GM21528 (cell line): ENCODE measurements at regions not wholly inside any gene's neighbourhood (a gene's known extent, or its start where the extent isn't known, plus 50 kb on each side); places are given as distances from the start of the nearest gene placed in this dataset.
"Not testable (repeated sequence)": the region's sequence is repeated elsewhere in the genome, so short reads cannot be mapped to it uniquely, and the experiment has no call there.

Experiments
- ATAC-seq: cut with Tn5 transposase; IDR thresholded peaks from one replicate; pipeline ENCODE4 v1.9.1; 2021; ENCODE audit warnings: mild to moderate bottlenecking, moderate library complexity; ENCODE audit not compliant: unreplicated experiment, low FRiP score

- ATAC-seq: no peak
Observed at GRCh38 chr3:84666468-84666867, 292.3 kb upstream of the CADM2 start.

GRCh38 chr3:84679211-84679610, 279.6 kb upstream of the CADM2 start:
- no peak for ATAC-seq

- ATAC-seq: no peak
Observed at GRCh38 chr3:84680700-84681099, 278.1 kb upstream of the CADM2 start.

GRCh38 chr3:84683493-84683892, 275.3 kb upstream of the CADM2 start:
- no peak for ATAC-seq

- no peak for ATAC-seq
Observed at GRCh38 chr3:84685467-84685866, 273.3 kb upstream of the CADM2 start.

GRCh38 chr3:84692261-84692660, 266.5 kb upstream of the CADM2 start:
- no peak for ATAC-seq

GRCh38 chr3:84710288-84710687, 248.5 kb upstream of the CADM2 start:
- not testable (repeated sequence) for ATAC-seq

- no peak for ATAC-seq
Observed at GRCh38 chr3:84717894-84718293, 240.9 kb upstream of the CADM2 start.

GRCh38 chr3:84724877-84725276, 233.9 kb upstream of the CADM2 start:
- ATAC-seq: no peak

GRCh38 chr3:84727616-84728015, 231.2 kb upstream of the CADM2 start:
- no peak for ATAC-seq

GRCh38 chr3:84734731-84735130, 224.1 kb upstream of the CADM2 start:
- not testable (repeated sequence) for ATAC-seq

GRCh38 chr3:84738086-84738485, 220.7 kb upstream of the CADM2 start:
- no peak for ATAC-seq

- no peak for ATAC-seq
Observed at GRCh38 chr3:84742915-84743425, 215.8 kb upstream of the CADM2 start.

- no peak for ATAC-seq
Observed at GRCh38 chr3:84744130-84744529, 214.7 kb upstream of the CADM2 start.

- ATAC-seq: no peak
Observed at GRCh38 chr3:84755860-84756259, 202.9 kb upstream of the CADM2 start.

- ATAC-seq: no peak
Observed at GRCh38 chr3:84759361-84759760, 199.4 kb upstream of the CADM2 start.

- no peak for ATAC-seq
Observed at GRCh38 chr3:84772841-84773240, 185.9 kb upstream of the CADM2 start.

GRCh38 chr3:84783281-84783680, 175.5 kb upstream of the CADM2 start:
- no peak for ATAC-seq

GRCh38 chr3:84789961-84790360, 168.8 kb upstream of the CADM2 start:
- ATAC-seq: no peak

- no peak for ATAC-seq
Observed at GRCh38 chr3:84806958-84807357, 151.8 kb upstream of the CADM2 start.

- no peak for ATAC-seq
Observed at GRCh38 chr3:84820126-84820525, 138.7 kb upstream of the CADM2 start.

- ATAC-seq: no peak
Observed at GRCh38 chr3:84820906-84821305, 137.9 kb upstream of the CADM2 start.

- no peak for ATAC-seq
Observed at GRCh38 chr3:84825817-84826216, 133.0 kb upstream of the CADM2 start.
